NCI-H1105 (cell line): ENCODE measurements at regions not wholly inside any gene's neighbourhood (a gene's known extent, or its start where the extent isn't known, plus 50 kb on each side); places are given as distances from the start of the nearest gene placed in this dataset.

Experiments used
- DNase-seq: peaks from one replicate; lab custom pipeline; 2025; lab: John Stamatoyannopoulos, UW

GRCh38 chr1:208541225-208541855 is 297.2 kb upstream of the PLXNA2 start:
- no peak for DNase-seq

DNA sequence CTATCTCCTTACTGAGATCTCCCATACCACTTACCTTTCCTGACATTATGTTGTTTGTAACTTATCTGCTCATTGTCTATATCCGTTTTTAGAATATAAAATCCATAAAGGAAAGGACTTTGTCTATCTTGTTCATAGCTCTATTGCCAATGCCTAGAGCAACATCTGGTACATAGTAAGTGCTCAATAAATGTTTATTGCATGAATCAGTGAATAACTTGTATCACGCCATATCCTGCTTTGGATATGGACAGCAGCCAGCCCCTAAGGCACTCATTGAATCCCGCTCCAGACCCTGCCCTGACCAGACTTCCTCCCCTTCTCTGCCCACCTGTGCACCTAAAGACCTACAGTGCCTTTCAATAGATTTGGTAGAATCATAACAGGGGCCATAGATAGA is 298.1 kb upstream of the PLXNA2 start:
- DNase-seq: no peak

DNA sequence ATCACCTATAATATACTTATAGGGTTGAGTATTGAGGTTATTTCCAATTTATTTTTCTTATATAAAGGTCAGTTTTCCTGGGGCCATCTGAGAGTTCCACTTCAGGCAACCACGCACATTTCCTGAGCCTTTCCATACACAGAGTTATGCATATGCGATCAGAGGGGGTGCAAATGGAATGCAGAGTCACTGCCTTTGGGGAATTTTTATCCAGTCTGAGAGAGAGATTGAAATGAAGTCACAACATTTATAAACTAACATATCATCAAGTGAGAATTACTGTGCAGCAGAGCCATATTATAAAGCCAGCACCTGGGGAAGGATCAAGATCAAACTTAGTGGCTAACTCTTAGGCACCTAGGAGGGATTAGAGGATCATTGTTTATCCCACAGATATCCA is 299.9 kb upstream of the PLXNA2 start:
- no peak for DNase-seq

DNA sequence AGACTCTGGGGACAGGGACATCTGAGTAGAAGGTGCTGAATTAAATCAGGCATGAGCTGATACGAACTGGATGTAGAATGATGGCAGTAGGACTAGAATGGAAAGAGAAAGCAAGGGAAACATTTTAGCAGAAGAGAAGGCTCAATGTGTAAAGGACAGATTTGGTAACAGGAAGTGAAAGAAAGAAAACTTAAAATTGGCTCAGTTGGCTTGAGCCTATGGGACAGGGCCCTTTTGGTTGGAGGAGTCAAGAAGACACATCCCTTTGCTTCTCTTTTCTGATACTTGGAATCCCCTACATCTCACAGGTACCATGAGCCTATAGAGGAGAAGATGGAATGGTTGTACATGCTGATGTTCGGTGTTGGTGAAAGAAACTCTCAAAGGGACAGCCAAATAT is 300.6 kb upstream of the PLXNA2 start:
- no peak for DNase-seq

DNA sequence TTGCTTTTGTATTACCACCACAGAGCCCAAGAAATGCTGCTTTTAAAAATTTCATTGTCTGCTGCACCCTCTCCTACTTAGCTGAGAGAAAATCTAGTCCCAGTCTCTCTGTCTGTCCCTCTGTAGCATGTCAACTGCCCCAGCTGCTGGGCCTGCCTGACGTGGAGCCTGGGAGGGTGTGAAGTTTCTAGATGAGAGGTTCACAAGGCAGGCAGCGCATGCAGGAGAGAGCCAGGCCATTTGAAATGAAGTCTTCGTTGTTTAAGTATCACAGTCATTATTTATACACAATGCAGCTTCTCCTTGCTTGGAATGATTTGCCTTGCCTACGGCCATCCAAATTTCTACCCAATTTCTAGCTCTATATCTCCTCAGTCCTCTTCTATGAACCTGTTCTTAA is 306.8 kb upstream of the PLXNA2 start:
- DNase-seq: no peak

GRCh38 chr1:208551633-208552320 is 307.6 kb upstream of the PLXNA2 start:
- DNase-seq: no peak

- DNase-seq: no peak
Observed at GRCh38 chr1:208552928-208553327, 308.7 kb upstream of the PLXNA2 start.

GRCh38 chr1:208556461-208556860 is 312.3 kb upstream of the PLXNA2 start:
- DNase-seq: no peak

DNA sequence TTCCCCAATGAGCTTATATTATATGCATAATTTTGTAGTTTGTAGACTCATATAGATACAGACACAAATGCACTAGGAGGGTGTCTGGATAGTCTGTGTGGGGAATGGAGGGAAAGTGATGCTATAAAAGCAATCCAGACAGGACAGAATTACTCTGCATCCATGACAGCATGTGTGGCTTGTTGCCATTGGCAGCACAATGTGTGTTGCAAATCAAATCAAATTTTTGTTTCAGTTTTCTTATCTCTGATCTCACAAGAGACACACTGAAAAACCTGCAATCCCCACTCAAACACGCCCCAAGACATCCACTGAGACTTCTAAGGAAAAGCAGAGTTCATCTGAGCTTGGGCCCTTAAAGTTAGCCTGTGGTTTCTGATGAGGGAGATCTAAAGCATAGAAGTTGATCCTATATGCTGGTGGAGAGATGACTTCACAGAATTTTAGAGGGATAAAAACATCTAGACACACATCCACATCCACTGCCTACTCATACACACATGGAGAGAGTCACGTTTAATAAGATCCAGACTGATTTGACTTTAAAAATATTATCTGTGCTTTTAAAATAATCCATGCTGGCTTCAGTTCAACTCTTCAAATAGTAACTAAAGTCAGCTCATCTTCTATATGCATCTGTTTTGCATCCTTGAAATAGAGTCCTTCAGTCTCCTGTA is 313.0 kb upstream of the PLXNA2 start:
- no peak for DNase-seq

DNA sequence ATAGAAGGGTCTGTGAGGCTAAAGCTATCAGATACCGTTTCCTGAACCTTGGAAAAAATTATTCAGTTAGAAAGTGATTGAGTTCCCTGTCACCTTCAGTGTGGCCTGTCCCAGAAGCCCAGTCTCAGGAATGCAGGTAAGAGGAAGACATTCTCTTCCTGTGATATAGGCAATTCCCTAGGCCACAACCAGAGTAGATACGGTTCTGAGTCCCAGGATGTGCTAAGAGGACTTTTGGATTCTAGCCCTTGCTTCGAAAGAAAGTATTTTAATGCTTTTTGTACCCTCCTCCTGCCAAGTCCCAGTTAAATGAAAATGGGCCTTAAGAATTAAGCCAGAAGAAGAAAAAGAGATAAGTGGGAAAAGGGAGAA is 313.5 kb upstream of the PLXNA2 start:
- DNase-seq: no peak

- no peak for DNase-seq
Observed at GRCh38 chr1:208559597-208560329, 315.6 kb upstream of the PLXNA2 start.

DNA sequence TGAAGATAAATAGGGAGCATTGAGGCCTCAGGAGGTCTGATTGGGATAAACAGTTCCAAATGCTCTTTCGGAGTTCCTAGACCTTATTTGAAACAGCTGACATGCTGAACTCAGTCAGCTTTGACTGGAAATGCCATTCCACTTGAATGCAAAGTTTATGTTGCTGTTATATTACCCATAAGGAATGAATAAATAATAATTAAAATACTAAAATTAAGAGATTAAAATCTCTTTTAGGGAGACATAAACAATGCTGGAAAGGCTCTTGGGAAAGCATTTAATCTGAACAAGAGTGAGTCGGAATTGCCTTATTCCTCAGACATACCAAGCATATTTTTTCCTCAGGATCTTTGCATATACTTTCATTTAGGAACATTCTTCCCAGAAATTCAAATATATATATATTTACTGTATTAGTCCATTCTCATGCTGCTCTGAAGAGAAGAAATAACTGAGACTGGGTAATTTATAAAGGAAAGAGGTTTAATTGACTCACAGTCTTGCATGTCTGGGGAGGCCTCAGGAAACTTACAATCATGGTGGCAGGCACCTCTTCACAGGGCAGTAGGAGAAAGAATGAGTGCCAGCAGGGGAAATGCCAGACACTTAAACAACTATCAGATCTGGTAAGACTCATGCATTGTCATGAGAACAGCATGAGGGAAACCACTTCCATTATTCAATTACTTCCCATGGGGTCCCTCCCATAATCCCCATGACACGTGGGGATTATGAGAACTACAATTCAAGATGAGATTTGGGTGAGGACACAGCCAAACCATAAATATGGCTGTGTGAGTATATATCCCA is 318.2 kb upstream of the PLXNA2 start:
- no peak for DNase-seq

DNA sequence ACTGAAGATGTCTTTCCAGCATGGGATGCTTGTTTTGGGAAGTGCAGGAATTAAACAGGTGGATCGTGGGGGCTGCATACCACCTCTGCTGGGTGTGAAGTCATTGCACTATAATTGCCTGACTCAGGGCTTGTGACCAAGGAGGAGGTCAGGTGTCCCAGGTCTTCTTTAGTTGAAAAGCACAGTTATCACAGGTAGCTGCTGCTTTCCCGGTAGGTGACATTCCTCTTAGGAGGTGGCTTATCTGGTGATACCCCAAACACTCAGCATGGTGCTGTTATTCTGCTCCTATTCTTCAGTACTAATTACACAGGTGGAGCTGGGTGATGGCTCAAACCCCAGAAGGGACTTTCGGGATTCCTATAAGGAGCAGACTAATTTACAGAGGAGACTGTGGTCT is 320.3 kb upstream of the PLXNA2 start:
- DNase-seq: no peak

DNA sequence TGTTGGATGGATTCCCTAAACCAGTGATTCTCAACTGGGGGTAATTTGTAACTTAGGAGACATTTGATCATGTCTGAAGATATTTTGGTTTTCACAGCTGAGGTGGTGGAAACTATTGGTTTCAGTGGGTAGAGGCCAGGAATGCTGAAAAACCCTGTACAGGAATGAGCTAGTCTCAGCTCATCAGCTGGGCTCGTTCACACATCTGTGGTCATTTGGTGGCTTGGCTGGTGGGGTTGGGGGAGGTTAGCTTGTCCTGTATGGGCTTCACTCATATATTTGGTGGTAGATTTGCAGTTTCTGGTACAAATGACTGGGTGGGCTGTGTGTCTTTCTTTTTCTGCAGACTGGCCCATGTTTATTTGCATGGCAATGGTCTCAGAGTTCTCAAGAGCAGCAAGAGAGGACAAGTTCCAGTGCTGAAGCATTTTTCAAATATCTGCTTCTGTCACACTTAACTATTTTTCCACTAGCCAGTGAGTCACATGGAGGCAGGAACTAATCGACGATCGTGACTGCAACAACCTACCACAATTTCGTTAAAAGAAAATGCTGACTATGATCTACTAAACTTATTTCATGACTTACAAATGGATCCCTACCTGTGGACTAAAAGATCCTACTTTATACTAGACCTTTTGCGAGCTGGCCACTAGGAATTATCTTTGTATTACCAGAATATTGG is 321.7 kb upstream of the PLXNA2 start:
- no peak for DNase-seq

GRCh38 chr1:208569181-208569580 is 325.0 kb upstream of the PLXNA2 start:
- DNase-seq: no peak

- DNase-seq: no peak
Observed at GRCh38 chr1:208570362-208570761, 326.2 kb upstream of the PLXNA2 start.

GRCh38 chr1:208576425-208576824 is 332.2 kb upstream of the PLXNA2 start:
- no peak for DNase-seq

DNA sequence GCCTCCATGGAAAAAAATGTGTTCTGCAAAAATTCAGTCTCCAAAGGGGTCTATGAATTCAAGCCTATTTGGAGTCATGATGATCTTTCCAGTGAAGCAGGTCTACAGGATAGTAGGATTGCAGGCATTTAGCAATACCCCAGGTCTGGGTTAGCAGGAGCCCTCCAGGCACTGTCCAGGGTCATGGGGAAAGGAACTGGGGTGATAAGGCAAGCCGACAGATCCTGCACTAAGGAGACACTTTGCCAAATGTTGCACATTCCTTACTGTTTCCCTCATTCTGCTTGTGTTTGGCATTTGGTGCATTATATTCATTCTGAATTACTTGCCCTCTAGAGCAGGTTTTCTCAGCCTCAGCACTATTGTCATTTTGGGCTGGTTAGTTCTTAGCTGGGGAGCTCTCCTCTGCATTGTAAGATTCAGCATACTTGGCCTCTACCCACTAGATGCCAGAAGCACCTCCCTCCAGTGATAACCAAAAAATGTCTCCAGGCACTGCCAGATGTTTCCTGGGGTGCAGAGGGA is 333.3 kb upstream of the PLXNA2 start:
- DNase-seq: no peak

DNA sequence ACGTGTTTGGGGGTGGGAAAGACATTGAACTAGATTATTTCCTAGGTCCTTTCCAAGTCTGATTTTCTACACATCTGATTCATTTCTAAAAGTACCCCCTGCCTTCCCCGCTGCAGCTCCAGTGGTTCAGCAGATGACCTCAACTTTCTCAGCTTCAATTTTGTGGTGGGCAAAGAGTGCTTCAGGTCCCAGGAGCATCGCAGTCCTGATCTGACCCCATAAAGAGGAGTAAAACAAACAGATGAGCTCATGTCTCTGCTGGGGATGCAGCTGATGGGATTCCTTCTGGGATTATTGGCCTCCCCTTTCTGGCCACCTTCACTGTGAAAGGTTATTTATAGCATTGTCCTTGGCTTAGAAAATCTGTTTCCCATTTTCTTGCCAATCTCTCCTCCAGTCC is 337.0 kb upstream of the PLXNA2 start:
- no peak for DNase-seq

GRCh38 chr1:208581667-208582066 is 337.5 kb upstream of the PLXNA2 start:
- no peak for DNase-seq

- DNase-seq: no peak
Observed at GRCh38 chr1:208584167-208584755, 340.1 kb upstream of the PLXNA2 start.
